ENCODE measurements at regions not wholly inside any gene's neighbourhood (a gene's known extent, or its start where the extent isn't known, plus 50 kb on each side); places are given as distances from the start of the nearest gene placed in this dataset.

DNA sequence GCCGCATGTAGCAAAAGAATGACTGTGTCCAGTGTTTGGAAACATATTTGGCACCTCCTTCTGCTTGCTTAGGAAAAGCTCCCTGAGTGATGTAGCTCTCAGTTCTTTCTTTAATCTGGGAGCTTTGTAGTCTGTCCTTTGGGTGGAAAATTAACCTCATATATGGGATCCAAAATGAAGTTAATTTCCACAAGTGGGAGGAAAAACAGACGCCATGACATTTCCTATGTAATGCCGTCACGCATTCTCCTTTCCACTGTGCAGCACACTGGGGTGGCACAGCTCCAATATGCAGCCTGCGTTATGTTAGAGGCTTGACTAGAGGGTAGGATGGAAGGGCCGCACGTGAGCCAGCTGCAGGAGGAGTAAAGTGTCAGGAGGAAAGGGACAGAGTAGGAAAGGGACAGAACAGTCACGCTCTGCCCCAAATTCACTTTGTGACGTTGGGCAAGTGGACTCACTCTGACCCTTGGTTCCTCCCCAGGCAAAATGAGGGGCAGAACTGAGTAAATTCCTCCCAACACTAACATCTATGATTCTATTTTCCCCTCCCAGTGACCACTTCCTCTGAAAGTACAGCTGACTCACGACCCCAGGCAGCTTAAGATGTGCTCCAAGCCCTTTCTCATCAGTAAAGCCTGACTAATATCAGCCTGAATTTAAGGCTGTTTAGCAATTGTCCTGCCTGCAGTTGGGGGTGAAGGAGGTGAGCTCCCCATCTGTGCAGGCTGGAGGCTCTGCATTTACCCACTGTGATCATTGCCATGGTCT, 176.5 kb upstream of the PFN2 start:
- Histone ChIP-seq H3K4me3 (no peak overlapping the region), H3K4me2 (no peak overlapping the region)
- POLR2A ChIA-PET = no interaction called here

DNA sequence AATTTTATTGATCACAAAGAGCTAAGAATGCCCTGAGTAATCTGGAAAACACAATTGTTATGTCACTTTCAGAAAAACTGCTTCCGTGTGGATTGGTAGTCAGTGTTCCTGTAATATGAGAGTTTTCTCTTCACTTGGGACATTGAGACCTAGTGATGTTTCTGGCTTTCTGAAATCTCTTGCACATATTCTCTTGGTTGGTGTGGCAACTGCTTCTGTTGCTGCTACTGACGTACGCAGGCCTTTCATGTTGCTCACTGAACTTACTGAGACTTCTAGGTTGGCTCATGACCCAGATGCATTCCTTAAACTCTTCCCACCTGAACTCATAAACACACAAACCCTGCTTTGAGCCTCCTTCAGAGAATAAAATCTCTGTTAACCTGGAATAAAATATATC, 175.0 kb upstream of the PFN2 start:
- WGBS (ENCODE audit: missing lambda C conversion rate) = 95% methylated on average over 3 of the region's 3 CpGs
- Histone ChIP-seq H3K9me3 (no peaks in the 10 kb centered on the region), H3K27ac (no peak overlapping the region), H3K4me2 (no peak overlapping the region), H3K4me3 (no peak overlapping the region), H3K4me1 (no peaks in the 10 kb centered on the region)
- ChIA-PET POLR2A (no interaction called here), CTCF (no interaction called here)
- ATAC-seq (no peak), DNase-seq (ENCODE audit: low read depth in 1 of 2, low spot score in 1 of 2) (no peak), FAIRE-seq (no peak)
- no peak for TF ChIP-seq SREBF2 (IDR thresholded peaks at IDR 0.05)
- TF ChIP-seq GATA3 (IDR thresholded peaks at IDR 0.05; ENCODE audit: borderline replicate concordance) = no peak
- TF ChIP-seq, protein P1, sequence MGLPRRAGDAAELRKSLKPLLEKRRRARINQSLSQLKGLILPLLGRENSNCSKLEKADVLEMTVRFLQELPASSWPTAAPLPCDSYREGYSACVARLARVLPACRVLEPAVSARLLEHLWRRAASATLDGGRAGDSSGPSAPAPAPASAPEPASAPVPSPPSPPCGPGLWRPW (IDR thresholded peaks at IDR 0.05) = no peak
- TF ChIP-seq EP300 (IDR thresholded peaks at IDR 0.05) = no peak
- TF ChIP-seq TP53 (CRISPR knock-in tag; IDR thresholded peaks at IDR 0.05) = no peak
- TF ChIP-seq, protein P2, sequence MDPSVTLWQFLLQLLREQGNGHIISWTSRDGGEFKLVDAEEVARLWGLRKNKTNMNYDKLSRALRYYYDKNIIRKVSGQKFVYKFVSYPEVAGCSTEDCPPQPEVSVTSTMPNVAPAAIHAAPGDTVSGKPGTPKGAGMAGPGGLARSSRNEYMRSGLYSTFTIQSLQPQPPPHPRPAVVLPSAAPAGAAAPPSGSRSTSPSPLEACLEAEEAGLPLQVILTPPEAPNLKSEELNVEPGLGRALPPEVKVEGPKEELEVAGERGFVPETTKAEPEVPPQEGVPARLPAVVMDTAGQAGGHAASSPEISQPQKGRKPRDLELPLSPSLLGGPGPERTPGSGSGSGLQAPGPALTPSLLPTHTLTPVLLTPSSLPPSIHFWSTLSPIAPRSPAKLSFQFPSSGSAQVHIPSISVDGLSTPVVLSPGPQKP (IDR thresholded peaks at IDR 0.05; ENCODE audit: low read depth, low read length) = no peak
- no peak for TF ChIP-seq CHD4 (IDR thresholded peaks at IDR 0.05; ENCODE audit: borderline replicate concordance)
- TF ChIP-seq, protein P3, sequence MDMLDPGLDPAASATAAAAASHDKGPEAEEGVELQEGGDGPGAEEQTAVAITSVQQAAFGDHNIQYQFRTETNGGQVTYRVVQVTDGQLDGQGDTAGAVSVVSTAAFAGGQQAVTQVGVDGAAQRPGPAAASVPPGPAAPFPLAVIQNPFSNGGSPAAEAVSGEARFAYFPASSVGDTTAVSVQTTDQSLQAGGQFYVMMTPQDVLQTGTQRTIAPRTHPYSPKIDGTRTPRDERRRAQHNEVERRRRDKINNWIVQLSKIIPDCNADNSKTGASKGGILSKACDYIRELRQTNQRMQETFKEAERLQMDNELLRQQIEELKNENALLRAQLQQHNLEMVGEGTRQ (IDR thresholded peaks at IDR 0.05) = no peak
- no peak for TF ChIP-seq HOXB5 (CRISPR knock-in tag; IDR thresholded peaks at IDR 0.05)
- TF ChIP-seq, protein P4, sequence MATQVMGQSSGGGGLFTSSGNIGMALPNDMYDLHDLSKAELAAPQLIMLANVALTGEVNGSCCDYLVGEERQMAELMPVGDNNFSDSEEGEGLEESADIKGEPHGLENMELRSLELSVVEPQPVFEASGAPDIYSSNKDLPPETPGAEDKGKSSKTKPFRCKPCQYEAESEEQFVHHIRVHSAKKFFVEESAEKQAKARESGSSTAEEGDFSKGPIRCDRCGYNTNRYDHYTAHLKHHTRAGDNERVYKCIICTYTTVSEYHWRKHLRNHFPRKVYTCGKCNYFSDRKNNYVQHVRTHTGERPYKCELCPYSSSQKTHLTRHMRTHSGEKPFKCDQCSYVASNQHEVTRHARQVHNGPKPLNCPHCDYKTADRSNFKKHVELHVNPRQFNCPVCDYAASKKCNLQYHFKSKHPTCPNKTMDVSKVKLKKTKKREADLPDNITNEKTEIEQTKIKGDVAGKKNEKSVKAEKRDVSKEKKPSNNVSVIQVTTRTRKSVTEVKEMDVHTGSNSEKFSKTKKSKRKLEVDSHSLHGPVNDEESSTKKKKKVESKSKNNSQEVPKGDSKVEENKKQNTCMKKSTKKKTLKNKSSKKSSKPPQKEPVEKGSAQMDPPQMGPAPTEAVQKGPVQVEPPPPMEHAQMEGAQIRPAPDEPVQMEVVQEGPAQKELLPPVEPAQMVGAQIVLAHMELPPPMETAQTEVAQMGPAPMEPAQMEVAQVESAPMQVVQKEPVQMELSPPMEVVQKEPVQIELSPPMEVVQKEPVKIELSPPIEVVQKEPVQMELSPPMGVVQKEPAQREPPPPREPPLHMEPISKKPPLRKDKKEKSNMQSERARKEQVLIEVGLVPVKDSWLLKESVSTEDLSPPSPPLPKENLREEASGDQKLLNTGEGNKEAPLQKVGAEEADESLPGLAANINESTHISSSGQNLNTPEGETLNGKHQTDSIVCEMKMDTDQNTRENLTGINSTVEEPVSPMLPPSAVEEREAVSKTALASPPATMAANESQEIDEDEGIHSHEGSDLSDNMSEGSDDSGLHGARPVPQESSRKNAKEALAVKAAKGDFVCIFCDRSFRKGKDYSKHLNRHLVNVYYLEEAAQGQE (IDR thresholded peaks at IDR 0.05) = no peak

More for the DNA sequence above, 176.5 kb upstream of the PFN2 start:
- TF ChIP-seq CHD2 (IDR thresholded peaks at IDR 0.05; ENCODE audit: low read length, partially characterized antibody) = no peak
- TF ChIP-seq, protein P4 (IDR thresholded peaks at IDR 0.05) = no peak
- no peak for TF ChIP-seq KDM1A (IDR thresholded peaks at IDR 0.05; ENCODE audit: low read depth)
- no peak for TF ChIP-seq RFX5 (IDR thresholded peaks at IDR 0.05)
- TF ChIP-seq, protein P5, sequence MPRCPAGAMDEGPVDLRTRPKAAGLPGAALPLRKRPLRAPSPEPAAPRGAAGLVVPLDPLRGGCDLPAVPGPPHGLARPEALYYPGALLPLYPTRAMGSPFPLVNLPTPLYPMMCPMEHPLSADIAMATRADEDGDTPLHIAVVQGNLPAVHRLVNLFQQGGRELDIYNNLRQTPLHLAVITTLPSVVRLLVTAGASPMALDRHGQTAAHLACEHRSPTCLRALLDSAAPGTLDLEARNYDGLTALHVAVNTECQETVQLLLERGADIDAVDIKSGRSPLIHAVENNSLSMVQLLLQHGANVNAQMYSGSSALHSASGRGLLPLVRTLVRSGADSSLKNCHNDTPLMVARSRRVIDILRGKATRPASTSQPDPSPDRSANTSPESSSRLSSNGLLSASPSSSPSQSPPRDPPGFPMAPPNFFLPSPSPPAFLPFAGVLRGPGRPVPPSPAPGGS (IDR thresholded peaks at IDR 0.05) = no peak
- TF ChIP-seq TP53 (CRISPR knock-in tag; IDR thresholded peaks at IDR 0.05) = no peak
- no peak for TF ChIP-seq ZSCAN20 (CRISPR knock-in tag; IDR thresholded peaks at IDR 0.05)
- TF ChIP-seq, protein P6, sequence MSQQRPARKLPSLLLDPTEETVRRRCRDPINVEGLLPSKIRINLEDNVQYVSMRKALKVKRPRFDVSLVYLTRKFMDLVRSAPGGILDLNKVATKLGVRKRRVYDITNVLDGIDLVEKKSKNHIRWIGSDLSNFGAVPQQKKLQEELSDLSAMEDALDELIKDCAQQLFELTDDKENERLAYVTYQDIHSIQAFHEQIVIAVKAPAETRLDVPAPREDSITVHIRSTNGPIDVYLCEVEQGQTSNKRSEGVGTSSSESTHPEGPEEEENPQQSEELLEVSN (IDR thresholded peaks at IDR 0.05; ENCODE audit: borderline replicate concordance, low read depth) = no peak
- TF ChIP-seq TFCP2L1 (CRISPR knock-in tag; IDR thresholded peaks at IDR 0.05) = no peak
- ATAC-seq (0 out of 6 replicates have a peak, but pooled peaks of 1 of the 2 experiments have one; percentile 39), FAIRE-seq (no peak), DNase-seq (ENCODE audit: low read depth in 1 of 2, low spot score in 1 of 2) (no peak)
- Histone ChIP-seq H3K27ac (no peak overlapping the region), H3K9me3 (no peaks in the 10 kb centered on the region), H3K4me1 (no peaks in the 10 kb centered on the region)
- CTCF ChIA-PET = interaction anchor here (0.6 to 1.5 kb wide), 3 partner anchors 31 to 1054 kb away, joined by 3 to 6 read pairs (median 3); no protein-coding TSS in a partner anchor
- 78% methylated on average over 10 of the region's 10 CpGs for WGBS (ENCODE audit: missing lambda C conversion rate)

Measured in A549 (cell line).